Chondrocyte (in vitro differentiated cells): ENCODE measurements at regions not wholly inside any gene's neighbourhood (a gene's known extent, or its start where the extent isn't known, plus 50 kb on each side); places are given as distances from the start of the nearest gene placed in this dataset.
"Not testable (repeated sequence)": the region's sequence is repeated elsewhere in the genome, so short reads cannot be mapped to it uniquely, and the experiment has no call there.

ENCODE experiments used
- DNase-seq: peaks from one replicate; pipeline ENCODE4 v3.0.0; 2021; ENCODE audit warnings: mixed read lengths, low spot score
- H3K27ac Mint-ChIP-seq: one replicate; pipeline ENCODE4 v1.8.0; 2021; ENCODE audit warnings: mild to moderate bottlenecking, moderate library complexity, mixed read lengths; ENCODE audit not compliant: unreplicated experiment
- H3K27me3 Mint-ChIP-seq: 2 replicates; pipeline ENCODE4 v1.8.0; 2021; ENCODE audit warnings: low read depth, mixed read lengths
- H3K36me3 Mint-ChIP-seq: 2 replicates; pipeline ENCODE4 v1.8.0; 2021; ENCODE audit warnings: low read depth, mixed read lengths
- H3K4me1 Mint-ChIP-seq: 2 replicates; pipeline ENCODE4 v1.8.0; 2021; ENCODE audit warnings: low read depth, mild to moderate bottlenecking, mixed read lengths
- H3K4me3 Mint-ChIP-seq: one replicate; pipeline ENCODE4 v1.8.0; 2021; ENCODE audit warnings: mild to moderate bottlenecking, moderate library complexity, mixed read lengths; ENCODE audit not compliant: unreplicated experiment
- H3K9me3 Mint-ChIP-seq: 2 replicates; pipeline ENCODE4 v1.8.0; 2021; ENCODE audit warnings: low read depth, mixed read lengths
- TF ChIP-seq, protein P1 (sequence below): fragments of 200-600 bp; sonication (generic); IDR thresholded peaks from 2 replicates; pipeline ENCODE4 v1.5.0; 2021; ENCODE audit warnings: antibody characterized with exemption, mild to moderate bottlenecking, moderate library complexity

DNA sequence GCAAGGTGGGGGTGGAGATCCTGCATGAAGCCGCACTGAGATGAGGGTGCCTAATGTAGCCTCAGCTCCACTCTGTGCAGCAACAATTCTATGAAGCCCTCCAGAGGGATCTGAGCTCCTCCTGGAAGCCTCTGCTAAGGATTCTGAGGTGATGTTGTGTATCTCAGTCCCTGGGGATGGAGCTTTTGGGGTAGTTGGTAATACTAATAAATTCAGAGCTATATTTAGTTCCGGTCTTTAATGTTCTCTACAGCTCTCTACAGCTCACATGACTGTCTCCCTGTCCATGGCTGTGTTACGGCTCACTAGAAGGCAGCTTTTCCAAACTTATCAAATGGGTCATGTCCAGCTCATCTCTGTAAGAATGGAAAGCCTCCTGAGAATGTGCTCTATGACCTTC, 93.4 kb downstream of the ISX start:
- no peak overlapping the region for H3K4me3 Mint-ChIP-seq
- no peaks in the 10 kb centered on the region for H3K36me3 Mint-ChIP-seq
- H3K27ac Mint-ChIP-seq: no peak overlapping the region
- no peaks in the 10 kb centered on the region for H3K4me1 Mint-ChIP-seq
- no peaks in the 10 kb centered on the region for H3K9me3 Mint-ChIP-seq
- TF ChIP-seq, protein P1, sequence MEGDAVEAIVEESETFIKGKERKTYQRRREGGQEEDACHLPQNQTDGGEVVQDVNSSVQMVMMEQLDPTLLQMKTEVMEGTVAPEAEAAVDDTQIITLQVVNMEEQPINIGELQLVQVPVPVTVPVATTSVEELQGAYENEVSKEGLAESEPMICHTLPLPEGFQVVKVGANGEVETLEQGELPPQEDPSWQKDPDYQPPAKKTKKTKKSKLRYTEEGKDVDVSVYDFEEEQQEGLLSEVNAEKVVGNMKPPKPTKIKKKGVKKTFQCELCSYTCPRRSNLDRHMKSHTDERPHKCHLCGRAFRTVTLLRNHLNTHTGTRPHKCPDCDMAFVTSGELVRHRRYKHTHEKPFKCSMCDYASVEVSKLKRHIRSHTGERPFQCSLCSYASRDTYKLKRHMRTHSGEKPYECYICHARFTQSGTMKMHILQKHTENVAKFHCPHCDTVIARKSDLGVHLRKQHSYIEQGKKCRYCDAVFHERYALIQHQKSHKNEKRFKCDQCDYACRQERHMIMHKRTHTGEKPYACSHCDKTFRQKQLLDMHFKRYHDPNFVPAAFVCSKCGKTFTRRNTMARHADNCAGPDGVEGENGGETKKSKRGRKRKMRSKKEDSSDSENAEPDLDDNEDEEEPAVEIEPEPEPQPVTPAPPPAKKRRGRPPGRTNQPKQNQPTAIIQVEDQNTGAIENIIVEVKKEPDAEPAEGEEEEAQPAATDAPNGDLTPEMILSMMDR: no peak
- peaks cover 37% of the 10 kb centered on the region for H3K27me3 Mint-ChIP-seq
- no peak for DNase-seq

DNA sequence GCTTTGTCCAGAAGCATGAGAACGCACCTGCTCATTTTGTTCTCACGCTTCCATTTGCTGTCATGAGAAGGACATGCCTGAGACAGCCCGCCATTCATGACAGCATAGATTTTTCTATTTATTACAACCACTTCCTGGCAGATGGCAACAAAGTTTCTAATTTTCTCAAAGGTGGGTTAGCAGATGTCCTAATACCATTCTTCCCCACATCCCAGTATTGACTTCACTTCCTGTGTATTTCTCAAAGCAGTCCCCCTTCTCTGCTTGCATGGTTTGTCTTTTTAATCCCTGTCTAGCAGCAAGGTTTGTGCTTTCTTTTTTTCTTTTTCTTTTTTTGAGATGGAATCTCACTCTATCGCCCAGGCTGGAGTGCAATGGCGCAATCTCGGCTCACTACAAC, 94.3 kb downstream of the ISX start:
- TF ChIP-seq, protein P1: no peak
- Mint-ChIP-seq H3K4me3 (no peak overlapping the region), H3K4me1 (no peaks in the 10 kb centered on the region), H3K27ac (no peak overlapping the region), H3K36me3 (no peaks in the 10 kb centered on the region), H3K27me3 (peaks cover 31% of the 10 kb centered on the region), H3K9me3 (peaks cover 4% of the 10 kb centered on the region)
- no peak for DNase-seq

DNA sequence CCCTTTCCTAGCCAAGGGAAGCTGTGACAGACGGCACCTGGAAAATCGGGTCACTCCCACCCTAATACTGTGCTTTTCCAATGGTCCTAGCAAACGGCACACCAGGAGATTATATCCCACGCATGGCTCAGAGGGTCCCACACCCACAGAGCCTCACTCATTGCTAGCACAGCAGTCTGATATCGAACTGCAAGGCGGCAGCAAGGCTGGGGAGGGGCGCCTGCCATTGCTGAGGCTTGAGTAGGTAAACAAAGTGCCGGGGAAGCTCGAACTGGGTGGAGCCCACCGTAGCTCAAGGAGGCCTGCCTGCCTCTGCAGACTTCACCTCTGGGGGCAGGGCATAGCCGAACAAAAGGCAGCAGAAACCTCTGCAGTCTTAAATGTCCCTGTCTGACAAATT, 91.4 kb upstream of the HMGXB4 start:
- not testable (repeated sequence) for H3K9me3 Mint-ChIP-seq, DNase-seq, H3K36me3 Mint-ChIP-seq, H3K4me3 Mint-ChIP-seq, H3K4me1 Mint-ChIP-seq, H3K27ac Mint-ChIP-seq
- peaks cover 26% of the 10 kb centered on the region for H3K27me3 Mint-ChIP-seq

DNA sequence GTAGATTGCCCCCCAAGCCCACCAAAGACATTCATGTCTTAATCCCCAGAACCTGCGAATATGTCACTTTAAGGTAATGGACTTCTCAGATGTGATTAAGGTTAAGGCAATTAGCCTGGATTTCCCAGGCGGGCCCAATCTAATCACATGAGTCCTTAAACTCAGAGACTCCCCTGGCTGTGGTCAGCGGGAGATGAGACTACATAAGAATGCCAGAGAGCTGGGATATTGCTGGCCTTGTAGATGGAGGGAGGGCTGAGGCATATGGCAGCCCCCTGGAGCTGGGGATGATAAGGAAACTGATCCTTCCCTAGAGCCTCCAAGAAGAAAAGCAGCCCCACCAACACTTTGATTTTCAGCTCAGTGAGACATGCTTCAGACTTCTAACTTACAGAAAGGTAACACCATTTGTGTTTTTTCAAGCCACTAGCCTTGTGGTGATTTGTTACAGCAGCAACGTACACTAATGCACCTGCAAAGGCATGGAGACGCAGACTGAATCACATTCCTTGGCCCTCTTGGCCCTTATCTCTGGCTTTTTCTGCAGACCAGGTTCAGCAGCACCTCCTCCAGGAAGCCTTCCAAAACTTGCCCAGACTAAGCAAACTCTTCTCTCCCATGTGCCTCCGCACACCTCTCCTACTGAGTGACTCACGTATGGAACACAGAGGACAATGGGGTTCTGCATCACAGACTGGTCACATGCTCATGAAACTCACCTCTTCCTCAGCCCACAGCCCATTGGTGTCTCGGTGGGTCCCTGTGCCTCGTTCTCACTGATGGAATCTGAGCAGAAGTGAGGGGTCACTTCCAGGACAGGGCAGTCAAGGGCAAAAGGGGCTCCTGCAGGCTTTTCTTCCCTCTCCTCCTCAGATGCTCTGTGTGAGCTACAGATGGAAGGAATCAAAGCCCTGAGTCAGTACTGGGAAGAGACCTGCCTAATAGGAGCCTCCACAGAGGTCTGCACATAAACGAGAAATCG, 86.3 kb upstream of the HMGXB4 start:
- H3K27me3 Mint-ChIP-seq: peaks cover 49% of the 10 kb centered on the region

DNA sequence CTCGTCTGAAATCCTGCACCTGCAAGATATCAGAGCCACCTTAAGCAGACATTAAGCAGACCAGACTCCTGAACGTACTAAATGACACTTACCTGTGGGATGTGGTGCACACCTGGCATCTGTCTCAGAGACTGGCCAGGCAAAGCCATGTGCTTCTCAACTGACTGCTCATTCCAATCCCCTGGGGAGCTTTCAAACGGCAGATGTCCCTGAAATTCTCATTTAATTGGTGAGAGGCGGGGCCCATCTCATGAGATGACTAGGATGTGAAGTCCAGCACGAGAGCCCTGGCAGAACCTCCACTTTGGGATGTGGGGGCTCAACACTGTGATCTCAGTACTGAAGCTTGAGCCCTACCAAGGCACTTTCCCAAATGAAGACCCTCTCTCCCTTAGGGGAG, 84.9 kb upstream of the HMGXB4 start:
- Mint-ChIP-seq H3K36me3 (no peaks in the 10 kb centered on the region), H3K4me3 (no peak overlapping the region), H3K9me3 (no peaks in the 10 kb centered on the region), H3K27me3 (peaks cover 57% of the 10 kb centered on the region), H3K4me1 (no peaks in the 10 kb centered on the region), H3K27ac (no peak overlapping the region)
- no peak for DNase-seq
- TF ChIP-seq, protein P1: no peak

More for the DNA sequence above, 86.3 kb upstream of the HMGXB4 start:
- Mint-ChIP-seq H3K9me3 (no peaks in the 10 kb centered on the region), H3K27ac (no peak overlapping the region), H3K4me1 (no peaks in the 10 kb centered on the region), H3K4me3 (no peak overlapping the region), H3K36me3 (no peaks in the 10 kb centered on the region)
- TF ChIP-seq, protein P1: no peak
- peak; percentile 21 for DNase-seq

DNA sequence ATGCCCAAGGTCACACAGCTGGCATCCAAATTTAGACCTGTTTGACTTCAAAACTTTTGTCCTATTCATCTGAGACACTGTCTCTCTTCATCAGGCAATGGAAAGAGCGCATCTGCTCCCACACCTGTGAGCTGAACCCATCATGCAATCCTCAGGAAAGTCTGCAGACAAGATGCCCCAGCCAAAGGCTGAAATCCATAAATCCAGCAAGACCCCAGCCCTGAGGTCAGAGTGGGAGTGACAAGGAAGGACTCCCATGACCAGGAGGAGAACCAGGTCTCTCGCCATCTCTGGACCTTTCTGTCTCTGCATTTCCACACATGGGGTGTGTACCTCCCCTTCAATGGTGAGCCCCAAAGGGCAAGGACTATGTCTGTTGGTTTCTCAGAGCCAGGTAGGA, 83.6 kb upstream of the HMGXB4 start:
- Mint-ChIP-seq H3K27me3 (peaks cover 51% of the 10 kb centered on the region), H3K4me1 (no peaks in the 10 kb centered on the region), H3K36me3 (no peaks in the 10 kb centered on the region), H3K27ac (no peak overlapping the region), H3K9me3 (no peaks in the 10 kb centered on the region), H3K4me3 (no peak overlapping the region)
- DNase-seq: no peak
- TF ChIP-seq, protein P1: no peak
